ENCODE measurements at regions not wholly inside any gene's neighbourhood (a gene's known extent, or its start where the extent isn't known, plus 50 kb on each side); places are given as distances from the start of the nearest gene placed in this dataset.
"Not testable (repeated sequence)": the region's sequence is repeated elsewhere in the genome, so short reads cannot be mapped to it uniquely, and the experiment has no call there.

DNA sequence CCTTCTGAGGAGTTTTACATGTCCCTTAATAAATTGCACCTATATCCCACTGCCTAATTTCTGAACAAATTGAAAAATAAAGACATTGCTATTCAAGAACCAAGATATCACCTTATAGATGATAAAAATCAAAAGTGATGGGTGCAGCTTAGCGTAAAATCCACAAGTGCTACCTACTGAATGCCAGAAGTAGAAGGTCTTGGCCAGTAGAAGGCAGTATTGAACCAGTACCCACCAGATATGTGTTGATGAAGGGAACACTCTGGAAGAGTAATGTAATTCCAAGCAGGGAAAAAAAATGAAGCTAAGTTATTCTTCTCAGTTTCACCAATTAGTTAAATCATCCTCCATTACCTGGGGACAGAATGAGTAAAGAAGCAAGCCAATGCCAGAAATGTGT lies 125.5 kb downstream of the ZFY start:
- H3K36me3 ChIP-seq, H3K27ac ChIP-seq, H3K4me1 ChIP-seq, H3K4me3 ChIP-seq, H3K9me3 ChIP-seq, DNase-seq, H3K27me3 ChIP-seq: not testable (repeated sequence)
- TF ChIP-seq, protein P1, sequence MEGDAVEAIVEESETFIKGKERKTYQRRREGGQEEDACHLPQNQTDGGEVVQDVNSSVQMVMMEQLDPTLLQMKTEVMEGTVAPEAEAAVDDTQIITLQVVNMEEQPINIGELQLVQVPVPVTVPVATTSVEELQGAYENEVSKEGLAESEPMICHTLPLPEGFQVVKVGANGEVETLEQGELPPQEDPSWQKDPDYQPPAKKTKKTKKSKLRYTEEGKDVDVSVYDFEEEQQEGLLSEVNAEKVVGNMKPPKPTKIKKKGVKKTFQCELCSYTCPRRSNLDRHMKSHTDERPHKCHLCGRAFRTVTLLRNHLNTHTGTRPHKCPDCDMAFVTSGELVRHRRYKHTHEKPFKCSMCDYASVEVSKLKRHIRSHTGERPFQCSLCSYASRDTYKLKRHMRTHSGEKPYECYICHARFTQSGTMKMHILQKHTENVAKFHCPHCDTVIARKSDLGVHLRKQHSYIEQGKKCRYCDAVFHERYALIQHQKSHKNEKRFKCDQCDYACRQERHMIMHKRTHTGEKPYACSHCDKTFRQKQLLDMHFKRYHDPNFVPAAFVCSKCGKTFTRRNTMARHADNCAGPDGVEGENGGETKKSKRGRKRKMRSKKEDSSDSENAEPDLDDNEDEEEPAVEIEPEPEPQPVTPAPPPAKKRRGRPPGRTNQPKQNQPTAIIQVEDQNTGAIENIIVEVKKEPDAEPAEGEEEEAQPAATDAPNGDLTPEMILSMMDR (IDR thresholded peaks at IDR 0.05): peak in 1 of 6 experiments; percentile 14

DNA sequence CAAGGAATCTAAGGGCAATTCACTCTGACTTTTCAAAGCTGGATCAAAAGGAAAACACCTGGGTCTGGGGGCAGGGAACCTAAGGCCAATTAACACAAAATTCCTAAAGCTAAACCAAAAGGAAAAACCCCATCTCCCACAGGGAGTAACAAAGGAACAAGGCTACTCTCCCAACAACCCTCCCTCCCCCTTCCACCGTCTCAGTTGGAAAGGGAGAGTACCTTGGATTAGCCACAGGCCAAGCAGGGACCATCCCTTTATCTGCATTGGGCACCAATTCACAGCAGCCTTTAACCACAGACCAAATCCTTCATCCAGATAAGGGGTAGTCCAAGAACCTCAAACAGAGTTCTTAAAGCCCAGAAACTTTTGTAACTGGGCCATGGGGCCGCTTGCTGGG lies 153.0 kb downstream of the ZFY start:
- not testable (repeated sequence) for H3K4me1 ChIP-seq, DNase-seq, H3K4me3 ChIP-seq, H3K27ac ChIP-seq, H3K36me3 ChIP-seq, H3K27me3 ChIP-seq, H3K9me3 ChIP-seq

DNA sequence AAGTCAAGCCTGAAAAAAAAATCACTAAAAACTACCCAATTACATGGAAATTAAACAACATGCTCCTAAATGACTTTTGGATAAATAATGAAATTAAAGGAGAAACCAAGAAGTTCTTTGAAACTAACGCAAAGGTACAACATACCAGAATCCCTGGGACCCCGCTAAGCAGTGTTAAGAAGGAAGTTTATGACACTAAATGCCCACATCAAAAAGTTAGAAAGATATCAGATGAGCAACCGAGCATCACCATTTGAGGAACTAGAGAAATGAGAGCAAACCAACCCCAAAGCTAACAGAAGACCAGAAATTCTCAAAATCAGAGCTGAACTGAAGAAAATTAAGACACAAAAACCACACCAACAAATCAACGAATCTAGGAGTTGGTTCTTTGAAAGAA lies 173.5 kb downstream of the ZFY start:
- not testable (repeated sequence) for H3K9me3 ChIP-seq, H3K27me3 ChIP-seq, DNase-seq, H3K27ac ChIP-seq, H3K36me3 ChIP-seq, H3K4me1 ChIP-seq, H3K4me3 ChIP-seq

DNA sequence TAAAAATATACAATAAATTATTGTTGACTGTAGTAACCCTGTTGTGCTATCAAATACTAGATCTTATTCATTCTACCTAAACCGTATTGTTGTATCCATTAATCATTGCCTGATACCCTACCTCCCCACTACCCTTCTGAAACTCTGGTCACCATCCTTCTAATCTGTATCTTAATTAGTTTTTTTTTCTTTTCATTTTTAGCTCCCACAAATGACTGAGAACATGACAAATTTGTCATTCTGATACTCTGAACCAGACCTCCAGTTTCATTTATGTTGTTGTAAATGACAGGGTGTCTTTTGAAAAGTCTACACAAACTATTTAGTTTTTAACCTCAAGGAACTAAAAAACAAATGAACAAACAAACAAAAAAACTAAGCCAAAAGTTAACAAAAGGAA lies 185.1 kb downstream of the ZFY start:
- not testable (repeated sequence) for H3K9me3 ChIP-seq, H3K4me3 ChIP-seq, DNase-seq, H3K36me3 ChIP-seq, H3K27me3 ChIP-seq, H3K27ac ChIP-seq, H3K4me1 ChIP-seq

DNA sequence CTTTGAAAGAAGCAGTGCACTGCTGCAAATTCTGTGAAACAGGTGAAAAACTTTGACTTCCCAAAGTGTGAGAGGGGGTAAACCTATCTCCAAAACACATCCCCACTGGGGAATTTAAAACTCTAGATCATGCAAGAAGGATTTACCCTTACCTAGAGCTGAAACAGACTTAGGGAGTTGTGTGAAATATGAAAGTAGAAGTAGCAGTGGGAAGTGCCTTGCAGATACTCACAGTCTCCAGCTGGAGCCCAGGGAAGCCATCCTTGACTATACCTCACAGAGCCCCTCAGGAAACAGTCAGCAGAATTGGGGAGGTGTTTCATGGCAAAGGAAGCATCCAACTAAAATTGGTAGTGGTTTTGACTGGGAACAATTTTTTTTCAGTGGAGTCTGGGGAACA lies 185.5 kb downstream of the ZFY start:
- H3K27ac ChIP-seq, H3K36me3 ChIP-seq: not testable (repeated sequence)

DNA sequence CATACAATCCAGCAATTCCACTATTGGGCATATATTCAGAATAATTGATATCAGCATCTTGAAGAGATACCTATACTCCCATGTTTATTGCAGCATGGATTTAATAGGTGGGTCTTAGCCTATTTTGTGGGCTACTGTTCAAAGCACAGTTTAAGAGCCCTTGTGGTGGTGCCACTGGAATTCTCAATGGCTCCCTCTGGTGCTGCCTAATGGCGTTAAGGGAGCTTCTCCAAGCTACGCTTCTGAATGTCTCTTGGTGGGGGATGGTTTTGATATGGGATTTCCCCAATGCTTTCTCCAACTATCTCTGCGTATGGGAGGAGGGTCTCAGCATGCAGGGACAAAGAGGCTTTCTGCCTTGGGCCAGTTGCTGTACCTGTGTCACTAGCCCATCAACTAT lies 188.3 kb downstream of the ZFY start:
- not testable (repeated sequence) for H3K4me3 ChIP-seq, H3K36me3 ChIP-seq, H3K4me1 ChIP-seq, H3K27me3 ChIP-seq, H3K9me3 ChIP-seq, H3K27ac ChIP-seq, DNase-seq

More for the DNA sequence above, 185.5 kb downstream of the ZFY start:
- not testable (repeated sequence) for H3K9me3 ChIP-seq, H3K4me3 ChIP-seq, H3K4me1 ChIP-seq, H3K27me3 ChIP-seq, DNase-seq

DNA sequence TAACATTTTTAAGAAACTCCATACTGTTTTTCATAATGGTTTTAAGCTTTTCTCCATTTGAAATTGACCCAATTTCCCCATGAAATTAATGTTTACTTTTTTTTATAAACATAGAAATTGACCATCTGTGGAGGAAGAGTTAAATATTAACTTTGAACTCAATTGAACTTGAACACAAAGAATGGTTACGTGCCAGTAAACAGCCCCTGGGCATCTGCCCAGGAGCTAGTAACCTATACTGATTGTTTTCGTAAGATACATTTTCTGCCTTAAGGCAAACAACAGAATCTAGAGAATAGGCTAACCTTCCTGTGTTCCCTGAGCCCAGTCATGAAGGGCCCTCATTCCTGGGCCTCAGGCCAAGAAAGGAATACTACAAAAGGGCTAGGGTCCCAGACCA lies 235.9 kb downstream of the ZFY start:
- H3K4me1 ChIP-seq, DNase-seq, H3K36me3 ChIP-seq, H3K9me3 ChIP-seq, H3K27ac ChIP-seq, H3K4me3 ChIP-seq, H3K27me3 ChIP-seq: not testable (repeated sequence)

DNA sequence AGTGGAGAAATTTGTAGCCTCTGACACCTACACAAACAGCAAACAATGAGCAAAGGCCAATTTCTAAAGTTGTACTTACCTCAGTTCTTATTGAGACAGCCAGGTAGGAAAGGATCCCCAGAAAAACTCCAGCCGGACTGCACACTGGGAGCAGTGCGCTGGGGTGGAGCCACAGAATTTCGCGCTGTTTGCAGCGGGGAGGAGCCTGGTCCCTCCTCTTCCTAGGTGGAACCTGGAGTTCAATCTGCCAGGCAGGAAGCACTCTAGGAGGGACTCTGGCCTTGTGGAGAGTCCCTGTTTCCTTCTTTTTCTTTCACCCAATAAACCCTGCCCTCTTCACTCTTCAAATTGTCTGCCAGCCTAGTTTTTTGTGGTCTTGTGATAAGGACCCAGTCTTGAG lies 259.9 kb downstream of the ZFY start:
- H3K27ac ChIP-seq, H3K27me3 ChIP-seq, H3K36me3 ChIP-seq, H3K4me3 ChIP-seq, DNase-seq, H3K4me1 ChIP-seq, H3K9me3 ChIP-seq: not testable (repeated sequence)

DNA sequence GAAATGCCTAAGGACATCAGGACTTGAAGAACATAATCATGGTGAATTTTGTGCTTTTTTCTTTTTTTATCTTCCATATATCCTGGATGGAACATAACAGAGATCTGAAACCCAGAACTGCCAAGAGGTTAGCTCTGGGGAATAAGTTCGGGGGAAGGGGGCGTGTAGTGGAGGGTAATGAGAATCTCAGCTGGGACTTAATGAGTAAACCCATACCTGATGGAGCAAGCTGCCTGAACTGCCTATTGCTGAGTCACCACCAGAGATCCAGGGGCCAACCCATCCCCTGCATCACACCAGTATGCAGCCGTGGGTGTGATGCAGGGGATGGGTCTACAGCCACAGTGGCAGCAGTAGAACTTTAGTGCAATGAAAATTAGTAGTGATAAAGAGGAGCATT lies 267.1 kb downstream of the ZFY start:
- not testable (repeated sequence) for DNase-seq, H3K4me1 ChIP-seq, H3K27me3 ChIP-seq, H3K27ac ChIP-seq, H3K9me3 ChIP-seq, H3K4me3 ChIP-seq, H3K36me3 ChIP-seq

DNA sequence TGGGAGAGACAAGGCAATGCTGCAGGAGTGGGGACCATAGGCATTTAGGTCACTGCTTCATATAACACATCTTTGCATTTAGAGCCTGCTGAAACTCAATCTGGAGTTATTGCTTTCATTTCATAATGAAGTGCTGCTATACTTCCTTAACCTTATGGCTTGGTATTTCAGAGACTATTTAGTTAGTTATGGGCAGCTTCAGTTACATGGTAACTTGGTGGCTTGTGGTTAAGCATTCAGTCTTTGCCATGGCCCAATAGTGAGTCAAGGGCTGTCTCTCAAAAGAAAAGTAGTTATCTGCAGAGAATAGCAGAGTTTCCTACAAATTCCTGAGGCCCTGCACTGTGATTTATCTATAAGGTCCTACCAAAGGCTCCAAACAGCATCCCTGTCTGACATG lies 271.6 kb downstream of the ZFY start:
- H3K9me3 ChIP-seq, H3K36me3 ChIP-seq, H3K4me1 ChIP-seq, H3K27ac ChIP-seq, H3K4me3 ChIP-seq, H3K27me3 ChIP-seq, DNase-seq: not testable (repeated sequence)

DNA sequence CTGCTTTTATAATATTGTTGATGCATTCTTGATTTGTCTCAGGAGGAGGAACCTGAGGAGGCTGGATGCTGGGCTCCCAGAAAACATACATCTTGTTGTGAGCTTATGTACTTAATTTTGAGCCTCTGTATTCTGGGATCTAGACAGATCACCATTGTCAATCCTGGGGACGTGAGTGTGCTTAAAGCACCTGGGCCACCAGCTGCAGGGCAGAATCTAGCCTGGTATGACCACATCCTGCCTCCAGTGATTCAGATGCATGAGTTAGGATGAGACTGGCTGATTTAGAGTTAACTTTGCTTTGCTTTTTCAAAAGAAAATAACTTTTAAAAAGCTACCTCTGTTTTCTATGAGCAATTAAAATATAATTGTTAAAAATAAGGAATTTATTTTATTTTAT lies 278.0 kb downstream of the ZFY start:
- H3K9me3 ChIP-seq, H3K36me3 ChIP-seq, H3K4me3 ChIP-seq, DNase-seq, H3K4me1 ChIP-seq, H3K27ac ChIP-seq, H3K27me3 ChIP-seq: not testable (repeated sequence)

DNA sequence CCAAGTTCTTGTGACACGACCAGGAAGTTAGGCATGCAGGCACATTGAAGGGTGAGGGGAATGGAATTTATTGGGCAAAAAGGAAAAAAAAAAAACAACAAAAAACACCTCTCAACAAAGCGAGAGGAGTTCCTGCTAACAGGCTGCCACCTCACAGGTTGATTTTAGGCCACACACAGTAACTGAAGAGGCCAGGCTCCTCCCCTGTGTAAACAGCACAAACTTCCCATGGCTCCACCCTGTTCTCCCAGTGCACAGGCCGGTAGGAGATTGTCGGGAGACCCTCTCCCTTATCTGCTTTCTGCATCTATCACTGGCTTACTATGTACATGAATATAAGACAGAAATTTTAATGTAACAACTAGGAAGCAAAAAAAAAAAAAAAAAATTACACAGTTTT lies 283.0 kb downstream of the ZFY start:
- not testable (repeated sequence) for H3K4me3 ChIP-seq, H3K27me3 ChIP-seq, H3K27ac ChIP-seq, H3K36me3 ChIP-seq, DNase-seq, H3K4me1 ChIP-seq, H3K9me3 ChIP-seq

DNA sequence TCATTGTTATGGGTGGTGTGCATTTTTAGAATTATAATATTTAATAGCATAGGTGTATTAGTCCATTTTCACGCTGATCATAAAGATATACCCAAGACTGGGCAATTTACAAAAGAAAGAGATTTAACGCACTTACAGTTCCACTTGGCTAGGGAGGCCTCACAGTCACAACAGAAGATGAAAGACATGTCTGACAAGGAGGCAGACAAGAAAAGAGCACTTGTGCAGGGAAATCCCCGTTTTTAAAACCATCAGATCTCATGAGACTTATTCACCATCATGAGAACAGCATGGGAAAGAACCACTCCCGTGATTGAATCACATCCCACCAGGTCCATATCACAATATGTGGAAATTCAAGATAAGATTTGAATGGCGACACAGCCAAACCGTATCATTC lies 283.4 kb downstream of the ZFY start:
- not testable (repeated sequence) for H3K4me3 ChIP-seq, H3K27me3 ChIP-seq, DNase-seq, H3K36me3 ChIP-seq, H3K4me1 ChIP-seq, H3K9me3 ChIP-seq, H3K27ac ChIP-seq

DNA sequence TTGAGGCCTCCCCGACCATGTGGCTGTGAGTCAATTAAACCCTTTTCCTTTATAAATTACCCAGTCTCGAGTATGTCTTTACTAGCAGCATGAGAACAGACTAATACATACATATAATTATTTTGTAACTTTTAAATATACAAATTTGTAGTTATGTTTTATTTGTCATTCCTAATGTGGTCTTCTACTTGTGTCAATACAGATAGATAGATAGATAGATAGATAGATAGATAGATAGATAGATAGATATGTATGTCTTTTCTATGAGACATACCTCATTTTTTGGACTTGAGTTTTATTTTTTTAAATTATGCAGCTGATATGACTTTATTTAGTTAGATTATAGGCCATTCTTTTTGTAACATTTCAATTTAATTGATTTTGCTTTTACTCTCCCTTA lies 316.0 kb upstream of the TGIF2LY start:
- H3K4me3 ChIP-seq, H3K9me3 ChIP-seq, H3K27ac ChIP-seq, DNase-seq, H3K4me1 ChIP-seq, H3K27me3 ChIP-seq, H3K36me3 ChIP-seq: not testable (repeated sequence)

DNA sequence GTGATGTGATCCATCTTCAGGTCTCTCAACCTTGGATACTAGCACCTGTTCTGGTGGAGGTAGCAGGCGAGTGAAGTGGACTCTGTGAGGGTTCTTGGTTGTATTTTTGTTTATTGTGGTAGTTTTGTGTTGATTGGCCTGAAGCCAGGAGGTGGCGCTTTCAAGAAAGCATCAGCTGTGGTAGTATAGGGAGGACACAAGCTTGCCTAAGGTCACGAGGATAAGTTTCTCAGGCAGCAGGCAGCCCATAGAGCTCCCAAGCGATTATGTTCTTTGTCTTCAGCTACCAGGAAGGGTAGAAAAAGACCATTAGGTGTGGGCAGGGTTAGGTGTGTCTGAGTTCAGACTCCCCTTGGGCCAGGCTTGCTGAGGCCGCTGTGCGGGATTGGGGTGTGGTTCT lies 290.8 kb upstream of the TGIF2LY start:
- H3K4me3 ChIP-seq, H3K27me3 ChIP-seq, H3K9me3 ChIP-seq, H3K27ac ChIP-seq, DNase-seq, H3K4me1 ChIP-seq, H3K36me3 ChIP-seq: not testable (repeated sequence)

DNA sequence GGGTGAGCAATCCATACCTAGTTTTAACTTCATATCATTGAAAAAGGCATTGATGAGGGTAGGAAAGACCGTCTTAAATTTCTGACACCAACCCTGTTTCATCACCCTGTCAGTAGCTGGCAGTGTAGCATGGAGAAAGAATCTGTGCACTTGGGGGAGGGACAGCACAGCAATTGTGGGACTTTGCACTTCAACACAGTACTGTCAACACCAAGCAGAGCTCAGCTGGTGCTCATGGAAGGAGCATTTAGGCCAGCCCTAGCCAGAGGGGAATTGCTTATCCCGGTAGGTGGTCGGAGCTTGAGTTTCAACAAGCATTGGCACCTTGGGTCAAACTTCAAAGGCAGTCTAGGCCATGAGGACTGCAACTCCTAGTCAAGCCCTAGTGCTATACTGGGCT lies 281.6 kb upstream of the TGIF2LY start:
- not testable (repeated sequence) for H3K4me1 ChIP-seq, H3K27ac ChIP-seq, H3K36me3 ChIP-seq, H3K4me3 ChIP-seq, H3K9me3 ChIP-seq, H3K27me3 ChIP-seq, DNase-seq
